ENCODE measurements at regions not wholly inside any gene's neighbourhood (a gene's known extent, or its start where the extent isn't known, plus 50 kb on each side); places are given as distances from the start of the nearest gene placed in this dataset.

GRCh38 chr22:34858066-34858465, 207.9 kb upstream of the ISX start:
- CTCF ChIA-PET = no interaction called here
- DNase-seq (ENCODE audit: extremely low spot score) = no peak
- POLR2A ChIA-PET = no interaction called here
- TF ChIP-seq CTCF (IDR thresholded peaks at IDR 0.05; ENCODE audit: control extremely low read depth, extremely low read depth, low read depth, missing control alignments) = no peak

- DNase-seq (ENCODE audit: extremely low spot score) = no peak
- TF ChIP-seq CTCF (IDR thresholded peaks at IDR 0.05; ENCODE audit: control extremely low read depth, extremely low read depth, low read depth, missing control alignments) = no peak
- ChIA-PET POLR2A (no interaction called here), CTCF (no interaction called here)
These were observed 204.2 kb upstream of the ISX start for GRCh38 chr22:34861787-34862186.

DNA sequence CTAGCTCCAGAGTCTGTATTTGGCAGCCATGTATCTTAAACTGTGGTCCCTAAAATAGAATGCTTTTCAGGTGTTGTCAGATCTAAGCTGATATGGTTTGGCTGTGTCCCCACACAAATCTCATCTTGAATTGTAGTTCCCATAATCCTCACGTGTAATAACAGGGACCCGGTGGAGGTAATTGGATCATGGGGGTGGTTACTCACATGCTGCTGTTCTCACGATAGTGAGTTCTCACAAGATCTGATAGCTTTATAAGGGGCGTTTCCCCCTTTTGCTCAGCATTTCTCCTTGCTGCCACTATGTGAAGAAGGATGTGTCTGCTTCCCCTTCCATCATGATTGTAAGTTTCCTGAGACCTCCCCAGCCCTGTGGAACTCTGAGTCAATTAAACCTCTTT, 199.9 kb upstream of the ISX start:
- POLR2A ChIA-PET = no interaction called here
- CTCF ChIA-PET = interaction anchor here (0.8 to 1.4 kb wide), 3 partner anchors 8 to 15 kb away, joined by 3 to 5 read pairs (median 4); no protein-coding TSS in a partner anchor
- DNase-seq (ENCODE audit: extremely low spot score) = no peak
- no peak for TF ChIP-seq CTCF (IDR thresholded peaks at IDR 0.05; ENCODE audit: control extremely low read depth, extremely low read depth, low read depth, missing control alignments)

GRCh38 chr22:34866495-34867131, 199.3 kb upstream of the ISX start:
- no peak for TF ChIP-seq CTCF (IDR thresholded peaks at IDR 0.05; ENCODE audit: control extremely low read depth, extremely low read depth, low read depth, missing control alignments)
- no peak for DNase-seq (ENCODE audit: extremely low spot score)
- POLR2A ChIA-PET = no interaction called here
- CTCF ChIA-PET = interaction anchor here (1.3 to 1.4 kb wide), 2 partner anchors 8 to 15 kb away, joined by 4 to 5 read pairs; no protein-coding TSS in a partner anchor

- ChIA-PET POLR2A (no interaction called here), CTCF (interaction anchor here (1.6 kb wide), 1 partner anchor 38 kb away, joined by 5 read pairs; no protein-coding TSS in a partner anchor)
- TF ChIP-seq CTCF (IDR thresholded peaks at IDR 0.05; ENCODE audit: control extremely low read depth, extremely low read depth, low read depth, missing control alignments) = no peak
- DNase-seq (ENCODE audit: extremely low spot score) = no peak
These were observed 188.5 kb upstream of the ISX start for GRCh38 chr22:34877506-34877905.

DNA sequence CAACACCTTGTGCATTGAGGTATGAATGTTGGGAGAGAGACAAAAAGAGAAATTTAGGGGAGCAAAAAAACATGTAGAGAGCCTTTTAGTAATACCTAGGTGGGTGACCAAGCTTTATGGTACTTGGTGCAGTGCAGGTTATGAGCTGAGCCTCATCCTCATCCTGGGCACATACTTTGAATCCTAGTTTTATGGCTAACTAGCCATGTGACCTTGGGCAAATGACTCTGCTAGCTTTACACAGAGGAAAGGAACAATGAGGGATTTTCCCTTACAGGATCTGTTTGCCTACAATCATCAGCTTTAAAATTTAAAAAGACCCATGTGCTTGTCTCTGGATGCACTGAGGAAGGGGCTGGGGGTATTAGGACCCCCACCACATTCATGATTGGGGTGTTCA, 187.8 kb upstream of the ISX start:
- ChIA-PET CTCF (interaction anchor here (1.1 to 1.6 kb wide), 2 partner anchors 9 to 38 kb away, joined by 3 to 5 read pairs; no protein-coding TSS in a partner anchor), POLR2A (no interaction called here)
- TF ChIP-seq CTCF (IDR thresholded peaks at IDR 0.05; ENCODE audit: control extremely low read depth, extremely low read depth, low read depth, missing control alignments) = no peak
- DNase-seq (ENCODE audit: extremely low spot score) = no peak
